HCT116 (cell line): ENCODE measurements at regions not wholly inside any gene's neighbourhood (a gene's known extent, or its start where the extent isn't known, plus 50 kb on each side); places are given as distances from the start of the nearest gene placed in this dataset.

Experiments
- ATAC-seq: fragments of 200-7000 bp; cut with Tn5 transposase; 2 replicates; pipeline ENCODE4 v1.9.1; 2020; ENCODE audit warnings: mild to moderate bottlenecking, moderate library complexity
- BruUV-seq: library from RNA; stranded (reverse); fragments of 400-500 nt; replicated peaks from 2 replicates; lab custom pipeline; 2021; lab: Mats Ljungman, UMichigan
- CTCF ChIA-PET: fragments of 300-600 bp; sonication (Branson Sonifier 250); formaldehyde crosslinking; loops from one replicate; lab custom pipeline; 2021; ENCODE audit warnings: antibody characterized with exemption; lab: Charles Lee
- POLR2A ChIA-PET: fragments of 300-600, 350-600 bp; sonication (Branson Sonifier 250); formaldehyde crosslinking; loops from one replicate; lab custom pipeline; 2021; ENCODE audit warnings: antibody characterized with exemption; lab: Charles Lee
- RAD21 ChIA-PET, 2 experiments: fragments of 300-600 bp; sonication (Branson Sonifier 250); formaldehyde crosslinking; loops; one replicate each; lab custom pipeline; 2023; ENCODE audit warnings: low total read pairs in 2 of 2; ENCODE audit not compliant: uncharacterized antibody in 2 of 2, unreplicated experiment in 2 of 2, low non-redundant PET in 1 of 2; lab: Charles Lee
- DNase-seq: peaks from one replicate; pipeline ENCODE4 v3.0.0-alpha.2; 2010; ENCODE audit warnings: low read depth, low spot score
- H2AFZ ChIP-seq: fragments of 200-600 bp; shearing (Covaris generic), sonication (generic); 2 replicates; pipeline ENCODE4 v1.6.1; 2017; ENCODE audit warnings: low read depth, mixed run types, mixed read lengths, antibody characterized with exemption, low read length; ENCODE audit not compliant: poor library complexity, severe bottlenecking
- H3K27ac ChIP-seq: 2 replicates; pipeline ENCODE4 v1.5.1; 2012; ENCODE audit warnings: low read depth, low read length
- H3K27me3 ChIP-seq: fragments of 200-600 bp; sonication (generic); 2 replicates; pipeline ENCODE4 v1.6.1; 2016; ENCODE audit warnings: mixed run types, low read length, mixed read lengths; ENCODE audit not compliant: insufficient read depth
- H3K36me3 ChIP-seq, 2 experiments: fragments of 200-500 bp in 1 of 2; fragments of 200-600 bp in 1 of 2; sonication (Bioruptor generic) in 1 of 2; sonication (generic) in 1 of 2; 2 replicates each; pipeline versions ENCODE4 v1.5.1 to v1.6.1; 2014 to 2016; ENCODE audit warnings: low read length in 2 of 2, inconsistent platforms in 1 of 2, mixed read lengths in 1 of 2, mixed run types in 1 of 2; ENCODE audit not compliant: insufficient read depth in 2 of 2, control insufficient read depth in 1 of 2
- H3K4me1 ChIP-seq, 2 experiments: fragments of 200-600 bp in 1 of 2; sonication (generic) in 1 of 2; 2 replicates each; pipeline versions ENCODE4 v1.5.1 to v1.6.1; 2012 to 2017; ENCODE audit warnings: low read length in 2 of 2, inconsistent platforms in 1 of 2, mild to moderate bottlenecking in 1 of 2, mixed read lengths in 1 of 2, mixed run types in 1 of 2, moderate library complexity in 1 of 2; ENCODE audit not compliant: insufficient read depth in 2 of 2, control insufficient read depth in 1 of 2
- H3K4me2 ChIP-seq: fragments of 200-600 bp; sonication (generic); 2 replicates; pipeline ENCODE4 v1.6.1; 2017; ENCODE audit warnings: mixed run types, low read length, mixed read lengths
- H3K4me3 ChIP-seq, 2 experiments: fragments of 200-600 bp in 1 of 2; sonication (generic) in 1 of 2; replicated peaks in 1 of 2; 2 replicates each; pipeline ENCODE4 v1.5.1; 2011 to 2016; ENCODE audit warnings: low read length in 2 of 2, control low read depth in 1 of 2, low read depth in 1 of 2, mild to moderate bottlenecking in 1 of 2, mixed read lengths in 1 of 2, mixed run types in 1 of 2
- H3K79me2 ChIP-seq: fragments of 200-600 bp; sonication (generic); 2 replicates; pipeline ENCODE4 v1.6.1; 2017; ENCODE audit warnings: mild to moderate bottlenecking, mixed run types, low read length, moderate library complexity, mixed read lengths; ENCODE audit not compliant: insufficient read depth
- H3K9ac ChIP-seq: fragments of 200-600 bp; sonication (generic); 2 replicates; pipeline ENCODE4 v1.6.1; 2016; ENCODE audit warnings: low read length, mixed read lengths
- H3K9me2 ChIP-seq: fragments of 200-600 bp; sonication (generic), shearing (Covaris generic); 2 replicates; pipeline ENCODE4 v1.6.1; 2017; ENCODE audit warnings: mixed run types, mild to moderate bottlenecking, moderate library complexity; ENCODE audit not compliant: insufficient read depth
- H3K9me3 ChIP-seq, 2 experiments: fragments of 200-500 bp in 1 of 2; fragments of 200-600 bp in 1 of 2; sonication (Bioruptor generic) in 1 of 2; sonication (generic) in 1 of 2; 2 replicates each; pipeline ENCODE4 v1.6.1; 2014 to 2017; ENCODE audit warnings: low read length in 2 of 2, mixed read lengths in 2 of 2, inconsistent platforms in 1 of 2, low read depth in 1 of 2, mild to moderate bottlenecking in 1 of 2, mixed run types in 1 of 2, moderate library complexity in 1 of 2; ENCODE audit not compliant: control insufficient read depth in 1 of 2, insufficient read depth in 1 of 2
- H4K20me1 ChIP-seq: fragments of 200-600 bp; sonication (generic), shearing (Covaris generic); 2 replicates; pipeline ENCODE4 v1.6.1; 2017; ENCODE audit warnings: mixed run types, mild to moderate bottlenecking, moderate library complexity; ENCODE audit not compliant: insufficient read depth
- CEBPB ChIP-seq: IDR thresholded peaks from 2 replicates; pipeline ENCODE4 v1.6.1; 2012; ENCODE audit warnings: low read depth
- POLR2A ChIP-seq: IDR thresholded peaks from 2 replicates; pipeline ENCODE4 v1.7.0; 2011; ENCODE audit warnings: borderline replicate concordance; ENCODE audit not compliant: insufficient read depth, insufficient read length; ENCODE audit errors: extremely low read depth
- SP1 ChIP-seq: IDR thresholded peaks from 2 replicates; pipeline ENCODE4 v1.6.1; 2012; ENCODE audit warnings: low read depth
- SRF ChIP-seq: IDR thresholded peaks from 2 replicates; pipeline ENCODE4 v1.6.1; 2012; ENCODE audit warnings: low read depth
- TCF7L2 ChIP-seq: IDR thresholded peaks from 2 replicates; pipeline ENCODE4 v1.7.0; 2011; ENCODE audit warnings: borderline replicate concordance, inconsistent platforms; ENCODE audit not compliant: insufficient read depth, insufficient read length; ENCODE audit errors: extremely low read depth
- ZNF274 ChIP-seq: fragments of 200-500 bp; sonication (Bioruptor generic); IDR thresholded peaks from 2 replicates; pipeline ENCODE4 v1.6.1; 2014; ENCODE audit warnings: mild to moderate bottlenecking, low read depth, low read length, inconsistent platforms
- intact Hi-C: fragments of 100-400 bp; cut with micrococcal nuclease; formaldehyde crosslinking; loops from 2 replicates; pipeline ENCODE4 v1.10.0; 2022

DNA sequence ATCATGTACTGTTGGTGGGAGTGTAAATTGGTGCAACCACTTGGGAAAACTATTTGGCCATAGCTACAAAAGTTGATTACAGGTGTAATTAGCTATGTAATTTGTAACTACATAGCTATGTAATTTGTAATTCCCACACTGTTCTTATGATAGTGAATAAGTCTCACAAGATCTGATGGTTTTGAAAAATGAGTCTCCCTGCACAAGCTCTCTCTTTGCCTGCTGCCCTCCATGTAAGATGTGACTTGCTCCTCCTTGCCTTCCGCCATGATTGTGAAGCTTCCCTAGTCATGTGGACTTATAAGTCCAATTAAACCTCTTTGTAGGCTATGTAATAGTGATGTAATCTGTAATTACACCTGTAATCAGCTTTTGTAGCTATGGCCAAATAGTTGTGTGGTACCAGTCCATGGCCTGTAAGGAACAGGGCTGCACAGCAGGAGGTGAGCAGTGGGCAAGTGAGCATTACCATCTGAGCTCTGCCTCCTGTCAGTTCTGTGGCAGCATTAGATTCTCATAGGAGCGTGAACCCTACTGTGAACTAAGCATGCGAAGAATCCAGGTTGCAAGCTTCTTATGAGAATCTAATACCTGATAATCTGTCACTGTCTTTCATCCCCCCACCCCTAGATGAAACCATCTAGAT lies 133.7 kb upstream of the COPS8 start:
- CTCF ChIA-PET = no interaction called here
- no TSS peak for BruUV-seq
- Histone ChIP-seq H2AFZ (no peak overlapping the region), H3K79me2 (no peaks in the 10 kb centered on the region), H3K36me3 (no peaks in the 10 kb centered on the region), H3K9me2 (no peaks in the 10 kb centered on the region), H3K27me3 (peaks cover 18% of the 10 kb centered on the region; the same call in 1 of the 2 replicates), H3K4me3 (no peak overlapping the region), H3K9ac (no peak overlapping the region), H4K20me1 (no peaks in the 10 kb centered on the region), H3K27ac (no peak overlapping the region), H3K9me3 (no peaks in the 10 kb centered on the region), H3K4me2 (no peak overlapping the region), H3K4me1 (no peaks in the 10 kb centered on the region)
- POLR2A ChIA-PET = no interaction called here
- RAD21 ChIA-PET = no interaction called here
- ATAC-seq = no peak
- DNase-seq = no peak
- no peak for TF ChIP-seq ZNF274
- TF ChIP-seq SRF = no peak
- no peak for TF ChIP-seq CEBPB
- TF ChIP-seq SP1 = no peak
- no peak for TF ChIP-seq TCF7L2
- intact Hi-C loops = no loop called here

DNA sequence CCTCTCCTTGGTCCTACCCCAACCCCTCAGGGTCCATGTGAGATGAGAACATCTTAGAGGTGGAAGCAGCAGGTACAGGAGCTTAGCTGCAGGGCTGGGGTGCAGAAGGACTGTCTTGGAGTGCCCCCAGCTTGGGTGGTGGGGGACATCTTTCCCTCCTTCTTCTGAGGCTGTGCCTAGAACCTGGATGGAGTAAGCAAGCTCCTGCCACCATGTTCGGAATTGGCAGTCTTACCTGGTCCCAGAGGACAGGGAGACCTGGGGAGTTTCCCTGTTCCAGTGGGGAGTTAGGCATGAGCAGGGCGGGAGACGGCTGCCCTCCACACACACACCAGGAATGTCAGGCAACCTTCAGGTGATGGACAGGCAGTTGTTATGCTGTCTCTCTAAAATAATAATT lies 131.0 kb upstream of the COPS8 start:
- Histone ChIP-seq H3K4me1 (no peaks in the 10 kb centered on the region), H3K4me3 (no peak overlapping the region), H2AFZ (no peak overlapping the region), H3K27me3 (peaks cover 27% of the 10 kb centered on the region; the same call in 1 of the 2 replicates), H3K9me2 (no peaks in the 10 kb centered on the region), H3K9me3 (no peaks in the 10 kb centered on the region), H3K9ac (no peak overlapping the region), H4K20me1 (no peaks in the 10 kb centered on the region), H3K36me3 (no peaks in the 10 kb centered on the region), H3K79me2 (no peaks in the 10 kb centered on the region), H3K4me2 (no peak overlapping the region), H3K27ac (no peak overlapping the region)
- TF ChIP-seq POLR2A = no peak
- ATAC-seq (no peak), DNase-seq (no peak)
- ChIA-PET RAD21 (interaction anchor here in 1 of 2 experiments (0.6 kb wide), 1 partner anchor 116 kb away, joined by 5 read pairs; no protein-coding TSS in a partner anchor), CTCF (no interaction called here), POLR2A (no interaction called here)
- BruUV-seq = no TSS peak
- intact Hi-C loops = no loop called here
